Upper lobe of left lung (tissue), 4 donors: ENCODE measurements at regions not wholly inside any gene's neighbourhood (a gene's known extent, or its start where the extent isn't known, plus 50 kb on each side); places are given as distances from the start of the nearest gene placed in this dataset.

ENCODE experiments used
- CTCF ChIP-seq, 6 experiments: fragments of 450-650 bp in 4 of 6; fragments of 200-600 bp in 2 of 6; sonication (generic) in 2 of 6; IDR thresholded peaks; one replicate each; pipeline ENCODE4 v1.5.1; 2016 to 2019; ENCODE audit warnings: antibody characterized with exemption in 6 of 6
- EP300 ChIP-seq, 4 donors: sonication (generic); formaldehyde crosslinking; IDR thresholded peaks; one replicate each; pipeline ENCODE4 v1.5.1; 2017; ENCODE audit warnings: antibody characterized with exemption in 4 of 4, control low read depth in 2 of 4
- POLR2A ChIP-seq, 4 donors: fragments of 450-650 bp; IDR thresholded peaks; one replicate each; pipeline ENCODE4 v1.5.1; 2016 to 2017; ENCODE audit warnings: antibody characterized with exemption in 4 of 4, mild to moderate bottlenecking in 2 of 4
- POLR2AphosphoS5 ChIP-seq, 2 donors: sonication (generic); formaldehyde crosslinking; IDR thresholded peaks; one replicate each; pipeline ENCODE4 v1.5.1; 2017; ENCODE audit warnings: antibody characterized with exemption in 2 of 2

- TF ChIP-seq CTCF (IDR thresholded peaks at IDR 0.05) (no peak), EP300 (IDR thresholded peaks at IDR 0.05) (no peak), POLR2A (IDR thresholded peaks at IDR 0.05) (no peak), POLR2AphosphoS5 (IDR thresholded peaks at IDR 0.05) (no peak)
These were observed 72.3 kb upstream of the SYNCRIP start for GRCh38 chr6:85714893-85715530.
